Left kidney (tissue), 1 donor: ENCODE measurements at regions not wholly inside any gene's neighbourhood (a gene's known extent, or its start where the extent isn't known, plus 50 kb on each side); places are given as distances from the start of the nearest gene placed in this dataset.
A peak's percentile ranks its signal among the peaks of the same experiment; 100 is the strongest.

ENCODE experiments used
- DNase-seq: peaks from one replicate; pipeline ENCODE4 v3.0.0-alpha.2; 2013

DNA sequence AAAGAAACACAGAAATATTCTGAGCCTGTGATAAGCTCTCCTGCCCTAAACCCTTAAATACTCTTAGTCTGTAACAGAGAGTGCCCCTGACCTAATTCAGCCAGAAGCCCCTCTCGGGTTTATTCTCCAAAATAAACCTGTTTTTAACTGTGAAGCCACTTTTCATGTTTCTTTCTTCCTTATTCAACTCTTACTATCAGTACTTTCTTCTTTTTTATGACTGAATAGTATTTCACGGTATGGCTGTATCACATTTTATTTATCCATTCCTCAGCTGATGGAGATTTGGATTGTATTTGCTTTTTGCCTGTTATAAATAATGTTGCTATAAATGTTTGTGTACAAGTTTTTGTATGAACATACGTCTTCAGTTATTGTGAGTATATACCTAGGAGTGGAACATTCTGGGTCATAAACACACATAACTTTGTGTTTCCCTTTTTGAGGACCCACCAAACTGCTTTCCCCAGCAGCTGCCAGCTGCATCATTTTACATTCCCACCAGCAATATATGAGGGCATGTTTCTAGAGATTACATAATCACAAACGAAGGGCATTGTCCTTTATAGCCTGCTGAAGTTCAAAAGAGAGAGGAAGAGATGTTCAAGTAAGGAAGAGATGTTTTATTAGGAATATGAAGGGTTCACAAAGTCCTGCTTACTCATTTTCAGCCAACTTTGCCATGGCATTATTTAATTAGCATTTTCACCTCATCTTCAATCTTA lies 199.4 kb upstream of the NUDT4 start:
- DNase-seq = no peak

DNA sequence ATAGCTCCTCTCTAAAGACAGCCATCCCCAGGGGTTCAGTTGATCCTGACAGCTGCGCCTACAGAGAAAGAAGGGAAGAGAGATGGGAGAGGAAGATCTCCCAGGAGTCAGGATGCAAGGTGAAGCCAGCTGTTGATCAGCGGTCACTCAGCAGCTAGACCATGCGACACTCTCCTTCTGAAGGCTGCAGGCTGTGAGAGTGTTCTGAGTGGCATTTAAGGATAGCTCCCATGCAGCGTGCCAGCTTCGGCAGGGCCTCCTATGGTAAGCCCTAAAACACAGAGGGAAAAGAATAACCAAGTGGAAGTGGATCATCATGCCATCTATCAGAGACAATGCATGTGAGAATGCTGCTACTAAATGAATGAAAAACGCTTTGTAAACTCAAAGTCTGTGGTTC lies 197.9 kb upstream of the NUDT4 start:
- DNase-seq = no peak

DNA sequence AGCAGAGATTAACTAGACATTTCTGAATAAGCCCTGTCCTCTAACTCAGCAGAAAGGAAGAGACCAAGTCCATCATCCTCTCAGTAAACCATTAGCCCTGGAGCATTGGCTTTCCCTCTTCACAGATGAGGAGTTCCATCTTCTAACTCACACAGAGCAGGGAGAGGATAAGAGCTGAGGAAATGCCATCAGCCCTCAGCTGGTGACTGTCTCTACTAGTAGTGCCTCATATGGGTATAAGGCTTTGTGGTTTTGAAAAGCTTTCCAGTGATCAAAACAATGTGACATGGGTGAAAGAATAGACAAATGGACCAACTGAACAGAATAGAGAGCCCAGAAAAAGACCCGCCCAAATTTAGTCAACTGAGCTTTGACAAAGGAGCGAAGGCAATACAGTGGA lies 197.2 kb upstream of the NUDT4 start:
- no peak for DNase-seq

DNA sequence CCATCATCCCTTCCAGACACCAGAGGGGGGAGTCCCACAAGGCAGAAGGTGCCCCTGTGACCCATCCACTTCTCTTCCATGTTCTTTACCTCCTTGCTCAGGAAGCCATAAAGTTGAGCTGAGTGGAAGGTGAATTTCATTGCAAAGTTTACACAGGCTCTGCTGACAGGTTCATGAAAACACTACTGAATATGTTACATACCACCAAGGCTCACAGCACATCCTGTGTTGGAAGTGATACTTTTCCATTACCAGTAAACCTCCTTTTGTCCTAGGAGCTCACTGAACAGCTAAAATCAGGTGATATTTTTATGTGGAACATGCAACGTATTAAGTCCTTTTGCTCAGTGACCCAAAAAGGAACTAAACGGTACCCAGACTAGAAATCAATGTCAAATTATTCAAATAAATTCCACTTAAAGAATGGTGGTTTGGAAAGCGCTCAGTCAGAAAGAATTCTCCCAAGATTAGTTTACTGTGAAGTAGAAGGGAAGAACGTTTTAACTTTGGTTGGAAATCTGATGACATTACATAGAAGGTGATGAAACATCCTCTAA lies 196.2 kb upstream of the NUDT4 start:
- peak; percentile 28 for DNase-seq

DNA sequence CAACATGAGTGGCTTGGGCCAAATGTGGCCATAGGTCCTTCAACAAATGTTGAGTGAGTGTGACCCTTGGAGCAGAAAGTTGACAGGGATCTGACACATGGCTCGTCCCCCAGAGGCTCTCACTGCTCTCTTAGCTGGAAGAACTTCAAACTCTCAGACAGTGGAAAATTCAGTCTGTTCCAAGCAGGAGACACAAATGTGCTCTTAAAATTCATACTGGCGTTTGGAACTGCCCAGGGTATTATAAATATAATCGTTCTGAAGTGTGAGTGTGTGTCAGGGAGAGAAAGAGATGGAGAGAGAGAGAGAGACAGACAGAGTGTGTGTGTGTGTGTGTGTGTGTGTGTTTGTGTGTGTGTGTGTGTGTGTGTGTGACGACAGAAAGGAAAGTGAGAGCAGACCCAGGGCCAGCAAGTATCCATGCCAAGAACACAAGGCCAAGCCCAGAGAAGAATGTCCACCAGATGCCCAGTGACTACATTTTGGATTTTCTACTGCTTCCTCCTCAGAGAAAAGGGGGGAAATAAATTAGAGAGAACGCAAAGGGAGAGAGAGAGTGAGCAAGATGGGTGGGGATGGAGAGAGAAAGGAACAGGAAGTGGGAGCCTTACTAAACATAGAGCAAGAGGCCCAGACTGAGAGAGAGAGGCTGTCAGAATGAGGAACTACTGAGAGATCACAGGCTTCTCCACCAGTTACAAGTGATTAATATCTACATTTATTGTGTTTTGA lies 193.6 kb upstream of the NUDT4 start:
- DNase-seq = peak; percentile 19

DNA sequence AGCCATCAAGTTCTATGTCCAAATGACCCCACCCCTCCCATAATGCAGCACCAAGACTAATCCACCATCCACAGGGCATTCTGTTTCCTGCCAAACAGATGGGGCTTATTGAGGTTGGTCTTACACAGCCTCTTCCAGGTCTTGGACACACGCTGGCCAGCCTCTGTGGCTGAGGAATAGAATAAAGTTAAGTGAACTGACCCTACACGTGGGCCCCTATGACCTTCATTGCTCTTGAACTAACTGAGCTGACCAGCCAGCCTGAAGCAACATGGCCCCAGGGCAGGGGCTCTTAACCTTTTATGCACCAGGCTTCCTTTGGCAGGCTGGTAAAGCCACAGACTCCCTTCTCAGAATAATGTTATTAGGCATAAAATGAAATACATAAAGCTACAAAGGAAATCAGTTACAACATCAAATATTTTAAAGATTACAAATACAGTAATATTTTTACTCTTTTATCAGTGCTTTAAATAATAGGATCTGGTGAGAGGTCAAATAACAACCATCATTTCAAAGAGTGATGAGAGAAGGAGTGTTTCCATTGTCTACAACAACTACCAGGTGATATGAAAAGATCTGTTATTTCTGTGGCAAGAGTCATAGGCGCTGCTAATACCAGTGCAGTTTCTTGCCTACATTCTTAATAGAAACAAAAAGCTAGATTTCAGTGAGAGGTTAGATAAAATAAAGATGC lies 192.9 kb upstream of the NUDT4 start:
- DNase-seq = no peak

DNA sequence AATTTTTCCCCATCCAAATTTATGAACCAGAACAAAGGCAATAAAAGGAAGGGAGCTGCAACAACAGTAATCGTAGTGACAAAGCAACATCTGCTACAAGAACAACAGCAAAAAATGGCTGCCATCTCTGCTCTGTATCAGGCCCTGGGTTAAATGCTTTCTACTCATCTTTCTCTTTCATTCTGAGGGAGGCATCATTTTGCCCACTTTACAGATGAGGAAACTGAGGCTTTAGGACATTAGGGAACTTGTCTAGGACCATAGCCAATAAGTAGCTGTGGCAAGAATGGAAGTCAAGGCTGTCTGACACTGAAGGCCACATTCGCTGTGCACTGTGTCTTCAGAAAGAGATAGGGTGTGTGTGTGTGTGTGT lies 192.4 kb upstream of the NUDT4 start:
- DNase-seq = no peak

DNA sequence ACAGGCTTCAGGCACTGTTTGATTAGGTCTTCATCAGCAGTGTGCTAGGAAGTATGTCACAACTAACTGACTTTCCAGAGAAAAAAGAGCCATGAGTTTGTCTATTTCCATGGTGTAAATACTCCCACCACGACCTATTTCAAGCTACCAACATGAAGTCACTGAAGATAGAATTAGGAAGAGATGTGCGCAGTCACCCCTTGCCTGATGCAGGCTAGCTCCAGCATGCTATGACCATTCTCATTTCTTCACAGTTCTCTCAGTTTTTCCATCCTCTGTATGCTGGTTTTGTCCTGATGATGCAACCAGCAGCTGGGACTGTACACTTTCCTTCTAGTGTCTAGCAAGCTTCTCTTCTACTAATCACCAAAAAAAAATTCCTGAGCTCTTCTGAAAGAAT lies 191.6 kb upstream of the NUDT4 start:
- DNase-seq = no peak

DNA sequence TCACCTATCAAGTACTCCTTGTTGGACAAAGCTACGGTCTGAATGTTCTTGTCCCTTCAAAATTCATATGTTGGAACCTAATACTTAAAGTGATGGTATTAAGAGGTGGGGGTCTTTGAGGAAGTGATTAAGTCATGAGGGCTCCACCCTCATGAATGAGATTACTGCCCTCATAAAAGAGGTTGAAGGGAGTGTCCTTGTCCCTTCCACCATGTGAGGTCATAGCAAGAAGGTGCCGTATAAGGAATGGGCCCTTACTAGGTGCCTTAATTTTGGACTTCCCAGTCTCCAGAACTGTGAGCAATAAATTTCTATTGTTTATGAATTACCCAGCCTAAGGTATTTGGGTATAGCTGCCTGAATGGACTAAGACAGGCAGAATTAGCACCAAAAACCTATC lies 191.1 kb upstream of the NUDT4 start:
- no peak for DNase-seq

DNA sequence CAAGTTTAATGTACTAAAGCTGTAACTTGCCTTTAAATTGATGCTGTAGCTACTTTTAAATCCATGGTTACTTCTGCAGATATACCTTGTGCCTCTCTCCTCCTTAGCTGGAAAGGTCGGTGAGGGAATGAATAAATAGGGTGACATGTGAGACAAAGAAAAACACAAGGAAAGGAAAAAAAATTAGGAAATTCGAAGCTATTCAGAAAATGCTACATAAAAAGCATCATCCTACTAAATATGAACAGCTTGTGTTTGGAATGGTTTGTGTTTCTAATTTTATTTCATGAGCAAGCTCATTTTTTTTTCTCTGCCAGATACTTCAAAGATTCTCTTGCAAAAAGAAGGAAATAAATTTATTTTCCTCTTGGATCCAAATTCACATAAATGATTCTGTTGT lies 186.3 kb upstream of the NUDT4 start:
- no peak for DNase-seq

DNA sequence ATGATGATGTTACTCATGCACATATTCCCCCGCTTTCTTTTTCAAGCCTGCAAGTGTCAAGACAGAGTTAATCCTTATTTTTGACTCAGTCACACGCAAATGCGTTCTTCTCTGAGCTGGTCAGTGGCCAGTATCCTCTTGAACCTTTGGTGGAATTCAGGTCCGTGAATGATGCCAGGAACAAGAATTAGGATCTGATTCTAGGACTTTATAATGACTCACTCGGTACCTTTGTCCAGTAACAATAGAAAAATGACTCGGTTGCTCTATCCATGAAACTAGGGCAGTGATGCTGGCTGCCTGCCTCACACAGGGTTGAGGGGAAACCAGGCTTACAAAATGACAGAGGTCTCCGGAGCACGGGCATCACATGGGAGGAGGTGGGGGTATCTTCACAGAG lies 185.8 kb upstream of the NUDT4 start:
- no peak for DNase-seq

DNA sequence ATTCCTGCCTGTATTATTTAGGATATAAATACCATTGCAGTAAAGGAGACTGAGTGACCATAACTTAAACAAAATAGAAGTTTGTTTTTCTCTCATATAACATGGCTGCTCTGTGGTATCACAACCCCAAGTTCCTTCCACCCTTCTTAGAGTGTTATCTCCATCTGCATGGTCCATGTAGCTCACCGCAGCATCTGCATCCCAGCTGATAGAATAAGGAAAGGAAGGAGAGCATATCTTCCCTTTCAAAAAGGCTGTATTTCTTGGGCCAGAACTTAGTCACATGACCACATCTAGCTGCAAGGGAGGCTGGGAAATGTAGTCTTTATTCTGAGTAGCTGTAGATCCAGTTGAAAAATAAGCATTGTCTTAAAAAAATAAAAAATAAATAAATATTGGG lies 184.8 kb upstream of the NUDT4 start:
- no peak for DNase-seq

DNA sequence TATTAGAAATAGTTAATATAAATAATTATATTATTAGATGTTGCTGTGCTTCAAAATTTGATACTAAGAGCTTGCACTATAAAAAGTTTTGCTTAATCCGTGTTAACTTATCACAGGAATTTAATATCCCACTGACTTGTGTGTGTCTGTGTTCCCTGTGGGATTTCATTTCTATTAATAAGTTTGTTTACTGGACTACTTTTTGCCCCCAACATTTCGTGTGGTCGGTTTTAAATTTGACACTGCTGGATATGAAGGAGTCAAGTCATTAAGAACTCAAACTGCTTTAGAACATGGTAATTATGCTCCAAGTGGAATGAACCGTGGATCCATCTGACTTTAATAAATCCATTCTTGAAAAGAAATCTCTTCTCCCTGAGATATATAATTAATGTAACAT lies 182.2 kb upstream of the NUDT4 start:
- no peak for DNase-seq

DNA sequence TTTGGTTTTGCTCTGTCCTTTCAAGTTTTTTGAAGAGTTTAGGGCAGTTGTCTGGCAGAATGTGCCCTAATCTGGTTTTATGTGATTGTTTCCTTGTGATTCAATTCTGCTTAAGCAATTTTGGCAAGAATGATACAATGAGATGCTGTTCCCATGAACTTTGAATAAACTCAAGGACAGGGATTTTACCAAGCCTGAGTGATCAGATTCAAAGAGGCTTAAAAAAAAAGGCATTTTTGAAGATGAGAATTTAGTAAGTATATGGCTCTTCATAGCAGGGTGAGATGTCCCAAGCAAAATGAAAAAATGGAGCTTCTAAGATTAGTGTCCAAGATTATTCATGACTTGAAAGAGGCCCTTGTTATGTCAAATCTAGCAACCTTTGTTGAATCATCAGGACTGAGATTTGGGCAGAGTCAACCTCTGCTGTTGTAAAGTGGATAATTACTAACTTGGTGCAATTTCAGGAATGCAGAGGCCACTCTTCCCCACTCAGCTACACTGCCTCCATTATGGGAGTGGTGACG lies 180.6 kb upstream of the NUDT4 start:
- no peak for DNase-seq

DNA sequence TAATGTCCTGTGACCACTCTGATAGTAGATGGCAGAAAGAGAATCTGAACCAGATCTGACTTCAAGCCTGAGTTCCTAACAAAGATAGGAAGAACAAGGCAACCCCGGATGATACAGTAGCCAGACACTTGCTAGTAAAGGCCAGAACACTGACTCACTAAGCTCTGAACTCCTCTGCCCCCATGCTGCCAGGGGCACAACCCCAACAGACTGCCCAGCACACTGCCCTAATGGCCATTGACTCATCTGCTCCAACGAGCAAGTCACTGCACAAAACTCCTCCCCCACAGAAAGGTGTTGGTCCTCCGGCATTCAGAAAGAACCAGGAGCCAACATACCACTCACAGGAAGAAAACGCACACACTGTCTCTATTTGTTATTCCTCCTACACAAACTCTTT lies 179.6 kb upstream of the NUDT4 start:
- no peak for DNase-seq

DNA sequence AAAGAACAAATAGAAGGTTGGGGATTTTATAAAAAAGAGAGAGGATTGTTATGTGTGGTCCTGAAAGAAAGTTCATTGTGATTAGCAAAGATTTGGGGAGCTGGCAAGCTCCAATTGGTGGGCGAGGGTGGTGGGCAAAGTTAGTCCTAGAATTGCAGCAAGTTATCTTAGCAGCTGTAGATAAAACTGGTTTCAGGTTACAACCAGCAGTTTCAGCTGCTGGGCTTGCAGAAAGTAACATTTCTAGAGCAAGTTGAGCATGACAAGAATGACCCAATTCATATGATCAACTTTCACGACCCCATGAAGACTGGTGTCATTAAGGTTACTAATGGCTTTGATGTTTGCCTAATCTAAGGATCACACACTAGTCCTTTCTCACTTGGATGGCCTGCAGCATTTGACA lies 177.9 kb upstream of the NUDT4 start:
- no peak for DNase-seq

DNA sequence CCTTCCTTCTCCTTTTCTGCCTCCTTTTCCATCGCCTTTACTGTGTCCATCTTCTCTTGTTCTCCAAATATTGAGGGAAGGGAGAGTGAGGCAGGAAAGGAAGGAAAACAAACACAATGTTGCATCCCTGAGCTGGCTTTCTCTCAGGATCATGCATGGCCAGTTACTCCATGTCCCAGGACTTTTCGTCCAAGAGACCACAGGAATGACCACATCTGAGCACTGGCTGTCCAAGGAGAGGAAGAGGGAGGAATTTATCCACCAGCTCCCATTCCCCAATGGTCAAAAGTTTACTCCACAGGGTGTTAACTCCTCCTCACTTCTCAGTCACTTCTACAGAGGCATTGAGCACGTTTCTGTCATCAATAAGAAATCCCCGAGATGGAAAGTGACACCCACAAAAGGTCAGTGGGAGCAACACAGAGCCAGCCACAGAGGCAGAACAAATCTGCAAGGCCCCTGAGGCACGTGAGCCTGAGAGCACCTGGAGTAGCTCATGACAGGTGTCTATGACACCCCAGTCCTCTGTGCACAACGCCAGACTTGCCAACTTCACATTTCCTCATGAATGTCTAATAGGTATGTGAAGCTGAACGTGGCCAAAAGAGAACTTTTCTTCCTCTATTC lies 177.3 kb upstream of the NUDT4 start:
- no peak for DNase-seq

DNA sequence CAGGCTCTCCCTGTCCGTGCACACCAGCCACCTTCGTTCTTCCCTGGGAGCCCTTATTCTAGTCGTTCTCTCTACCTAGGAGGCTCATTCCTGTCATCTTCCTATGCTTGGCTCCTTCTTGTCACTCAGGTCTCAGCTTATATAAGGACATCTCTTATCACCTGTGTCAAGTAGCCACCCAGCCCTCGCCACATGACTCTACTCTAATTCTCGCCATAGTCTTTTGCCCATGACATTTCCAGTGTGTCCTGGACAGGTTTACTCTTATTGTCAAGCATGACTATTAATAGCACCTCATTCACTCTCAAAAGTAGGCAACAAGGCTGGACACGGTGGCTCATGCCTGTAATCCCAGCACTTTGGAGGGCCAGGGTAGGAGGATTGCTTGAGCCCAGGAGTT lies 175.7 kb upstream of the NUDT4 start:
- no peak for DNase-seq

DNA sequence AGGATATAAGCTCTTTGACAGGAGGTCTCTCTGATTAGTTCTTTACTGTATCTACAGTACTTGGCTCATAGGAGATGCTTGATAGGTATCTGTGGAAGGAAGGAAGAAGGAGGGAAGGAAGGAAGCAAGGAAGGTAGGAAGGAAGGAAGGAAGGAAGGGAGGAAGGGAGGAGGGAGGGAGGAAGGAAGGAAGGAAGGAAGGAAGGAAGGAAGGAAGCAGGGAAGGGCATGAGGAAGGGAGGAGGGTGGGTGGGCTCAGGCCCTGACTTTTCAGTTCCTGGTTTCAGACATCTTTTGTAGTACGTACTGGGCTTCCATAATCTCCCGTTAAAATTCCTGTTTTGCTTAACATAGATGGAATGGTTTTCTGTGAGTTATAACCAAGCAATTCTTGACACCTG lies 175.0 kb upstream of the NUDT4 start:
- DNase-seq = no peak

DNA sequence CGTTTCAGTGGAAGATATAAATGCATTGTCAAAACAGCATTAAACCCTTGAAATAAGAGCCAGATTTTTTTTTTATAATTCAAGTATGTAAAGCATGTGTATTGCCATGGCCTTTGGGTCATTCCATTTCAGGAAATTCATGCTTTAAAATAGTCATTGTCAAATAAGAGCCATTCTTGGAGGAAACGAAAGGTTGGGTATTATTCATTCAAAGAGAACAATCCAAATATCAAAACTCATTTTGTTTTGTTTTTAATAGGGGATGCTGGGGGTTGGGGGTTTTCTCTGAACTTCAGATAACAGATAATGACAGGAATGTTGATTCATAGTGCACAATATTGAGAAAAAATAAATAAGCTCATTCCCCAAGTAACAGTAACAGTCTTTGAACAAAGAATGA lies 174.4 kb upstream of the NUDT4 start:
- DNase-seq = no peak

DNA sequence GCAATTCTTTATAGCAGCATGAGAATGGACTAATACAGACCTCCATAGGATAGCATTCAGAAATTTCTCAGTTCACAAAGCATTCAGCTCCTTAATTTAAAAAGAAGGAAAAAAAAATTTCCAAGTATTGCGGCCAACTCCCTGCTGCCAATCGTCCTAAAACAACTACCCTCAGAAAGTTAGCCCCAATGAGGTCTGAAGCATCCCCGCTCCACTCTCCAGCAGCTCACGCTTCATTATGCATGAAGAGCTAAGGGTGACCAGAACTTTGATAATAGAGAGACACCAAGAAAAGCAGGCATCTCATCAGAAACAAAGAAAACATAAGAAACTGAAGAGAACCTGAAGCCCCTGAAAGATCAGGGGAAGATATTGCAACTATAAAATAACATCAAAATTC lies 172.8 kb upstream of the NUDT4 start:
- DNase-seq = no peak

DNA sequence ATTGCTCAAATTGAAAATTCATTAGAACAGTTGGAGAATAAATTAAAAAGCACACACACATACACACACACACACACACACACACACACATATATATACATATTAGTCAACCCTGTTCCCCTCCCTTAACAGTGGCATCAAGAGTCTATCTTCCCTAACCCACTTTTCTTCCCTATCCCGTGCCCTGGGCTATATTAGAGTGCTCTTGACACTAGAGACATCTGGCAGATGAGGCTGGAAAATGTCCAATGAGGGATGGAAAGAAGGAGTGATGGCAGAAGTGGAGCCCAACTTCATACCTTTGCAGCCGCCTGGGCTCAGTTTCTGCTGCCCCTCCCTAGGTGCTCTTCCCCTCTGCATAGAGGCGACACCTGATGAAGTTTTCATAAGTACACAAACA lies 172.4 kb upstream of the NUDT4 start:
- DNase-seq = no peak

DNA sequence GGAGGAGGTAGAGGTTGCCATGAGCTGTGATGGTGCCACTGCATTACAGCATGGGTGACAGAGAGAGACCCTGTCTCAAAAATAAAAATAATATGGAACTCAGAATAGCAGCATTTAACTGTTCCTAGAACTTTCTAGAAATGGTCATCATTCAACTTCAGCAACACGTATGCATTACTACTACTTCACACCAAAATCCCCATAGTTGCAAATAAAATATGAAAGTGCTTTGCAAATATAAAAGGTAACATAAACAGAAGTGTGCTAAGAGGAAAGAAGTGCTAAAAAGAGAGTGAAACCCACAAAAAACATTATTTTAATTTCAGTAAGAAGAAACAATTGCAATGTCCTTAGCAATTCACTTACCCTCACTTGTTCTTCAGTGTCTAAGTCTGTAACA lies 169.7 kb upstream of the NUDT4 start:
- no peak for DNase-seq
